Heart left ventricle (tissue), 16 donors: ENCODE measurements at regions not wholly inside any gene's neighbourhood (a gene's known extent, or its start where the extent isn't known, plus 50 kb on each side); places are given as distances from the start of the nearest gene placed in this dataset.

ENCODE experiments used
- ATAC-seq, 4 donors: fragments of 200-7000 bp; cut with Tn5 transposase; one replicate each; pipeline ENCODE4 v1.9.1; 2020 to 2022; ENCODE audit warnings: moderate library complexity in 4 of 4, mild to moderate bottlenecking in 3 of 4, moderate number of reproducible peaks in 1 of 4
- DNase-seq, 5 donors: peaks; one replicate each; pipeline ENCODE4 v3.0.0-alpha.2; 2020
- H3K27ac ChIP-seq, 12 donors: fragments of 200-600 bp; sonication (generic) in 4 of 12; one replicate each; pipeline versions ENCODE4 v1.5.0 to v1.8.0; 2016 to 2022; ENCODE audit warnings: mild to moderate bottlenecking in 2 of 12
- H3K27me3 ChIP-seq, 9 donors: fragments of 200-600 bp; sonication (generic) in 2 of 9; one replicate each; pipeline versions ENCODE4 v1.5.1 to v1.8.0; 2016 to 2022; ENCODE audit warnings: mild to moderate bottlenecking in 3 of 9
- H3K36me3 ChIP-seq, 9 donors: fragments of 200-600 bp; sonication (generic) in 2 of 9; one replicate each; pipeline versions ENCODE4 v1.5.0 to v1.8.0; 2018 to 2022; ENCODE audit warnings: mild to moderate bottlenecking in 2 of 9
- H3K4me1 ChIP-seq, 12 donors: fragments of 200-600 bp; sonication (generic) in 4 of 12; one replicate each; pipeline versions ENCODE4 v1.5.0 to v1.8.0; 2016 to 2022; ENCODE audit warnings: mild to moderate bottlenecking in 3 of 12
- H3K4me3 ChIP-seq, 12 donors: fragments of 200-600 bp; sonication (generic) in 4 of 12; one replicate each; pipeline versions ENCODE4 v1.5.0 to v1.8.0; 2017 to 2022; ENCODE audit warnings: mild to moderate bottlenecking in 9 of 12, moderate library complexity in 4 of 12
- H3K9me3 ChIP-seq, 12 donors: fragments of 200-600 bp; sonication (generic) in 4 of 12; one replicate each; pipeline versions ENCODE4 v1.5.0 to v1.8.0; 2016 to 2022; ENCODE audit warnings: mild to moderate bottlenecking in 1 of 12
- CTCF ChIP-seq, 12 donors: fragments of 200-600 bp; sonication (generic) in 4 of 12; IDR thresholded peaks; one replicate each; pipeline versions ENCODE4 v1.5.0 to v1.8.0; 2018 to 2022; ENCODE audit warnings: antibody characterized with exemption in 12 of 12, mild to moderate bottlenecking in 5 of 12
- POLR2A ChIP-seq, 2 donors: fragments of 450-650 bp; IDR thresholded peaks; one replicate each; pipeline ENCODE4 v1.6.1; 2017; ENCODE audit warnings: antibody characterized with exemption in 2 of 2, mild to moderate bottlenecking in 2 of 2, moderate library complexity in 2 of 2
- WGBS, 4 donors: extraction: QIAGEN DNeasy Blood & Tissue Kit in 2 of 4; methylation state at CpG; one replicate each; pipeline versions ENCODE4 v1.1.5 to v1.1.7; 2013 to 2018; 5-methylcytosine and 5-hydroxymethylcytosine counted together
- intact Hi-C, 10 donors: fragments of 100-400 bp; cut with DNase I; formaldehyde crosslinking; loops; one replicate each; pipeline versions ENCODE4 v1.11.1 to v1.14.2; 2022
- donor health status: ischemic (EF 13 %, LVEDD 7.1; RV severe dilation, severe dysfunction).
- donor health status: healthy with polysubstance abuse.
- donor health status: DM: no; HTN: yes; CAD: no.
- donor health status: DM: no; HTN: no; CAD: no.
- donor health status: ischemic (EF 25% LVEDD 6.9; RV normal size, moderate dysfunction).
- donor health status: ischemic (EF 25% LVEDD 5.7; RV mildly dilated, moderate dysfunction).
- donor health status: healthy.
- donor health status: DM: yes; HTN: yes; CAD: no.
- donor health status: ischemic (EF 35%, LVEDD 5.7; RV mildly dilated, moderate dysfunction).
- donor health status: nonischemic (EF 11% LVEDD 7.7; RV severe dilation, severe dysfunction).
- donor health status: DM: yes; HTN: yes; CAD: no.
- donor health status: PGD.
- donor health status: ischemic (EF 29% LVEDD 5.4; RV normal size, mild dysfunction).
- donor health status: nonischemic (EF 23%, LVEDD 6.1; RV moderate dilation, normal function).

- no peaks in the 10 kb centered on the region for H3K27me3 ChIP-seq
- no peak for DNase-seq
- no peak for ATAC-seq
- no peak overlapping the region for H3K4me3 ChIP-seq
- H3K9me3 ChIP-seq = peaks cover 0 to 9% (median under 1%) of the 10 kb centered on the region in 12 donors
- intact Hi-C loops = no loop called here
- no peaks in the 10 kb centered on the region for H3K4me1 ChIP-seq
- TF ChIP-seq CTCF (IDR thresholded peaks at IDR 0.05) = no peak
- TF ChIP-seq POLR2A (IDR thresholded peaks at IDR 0.05) = no peak
- no peak overlapping the region for H3K27ac ChIP-seq
- H3K36me3 ChIP-seq = no peaks in the 10 kb centered on the region
Measured at GRCh38 chr4:170413951-170414350, 324.2 kb upstream of the AADAT start.

GRCh38 chr4:170400361-170400760 is 310.6 kb upstream of the AADAT start:
- Histone ChIP-seq H3K9me3 (peaks cover 0 to 5% (median 0%) of the 10 kb centered on the region in 12 donors), H3K4me1 (no peaks in the 10 kb centered on the region), H3K27ac (no peak overlapping the region), H3K36me3 (no peaks in the 10 kb centered on the region), H3K4me3 (no peak overlapping the region), H3K27me3 (no peaks in the 10 kb centered on the region)
- DNase-seq = no peak
- intact Hi-C loops = no loop called here
- no peak for ATAC-seq
- 15 to 25% (median 20%) methylated on average over 1 of the region's 1 CpG for WGBS, 4 donors
- no peak for TF ChIP-seq CTCF (IDR thresholded peaks at IDR 0.05)
- TF ChIP-seq POLR2A (IDR thresholded peaks at IDR 0.05) = no peak

DNA sequence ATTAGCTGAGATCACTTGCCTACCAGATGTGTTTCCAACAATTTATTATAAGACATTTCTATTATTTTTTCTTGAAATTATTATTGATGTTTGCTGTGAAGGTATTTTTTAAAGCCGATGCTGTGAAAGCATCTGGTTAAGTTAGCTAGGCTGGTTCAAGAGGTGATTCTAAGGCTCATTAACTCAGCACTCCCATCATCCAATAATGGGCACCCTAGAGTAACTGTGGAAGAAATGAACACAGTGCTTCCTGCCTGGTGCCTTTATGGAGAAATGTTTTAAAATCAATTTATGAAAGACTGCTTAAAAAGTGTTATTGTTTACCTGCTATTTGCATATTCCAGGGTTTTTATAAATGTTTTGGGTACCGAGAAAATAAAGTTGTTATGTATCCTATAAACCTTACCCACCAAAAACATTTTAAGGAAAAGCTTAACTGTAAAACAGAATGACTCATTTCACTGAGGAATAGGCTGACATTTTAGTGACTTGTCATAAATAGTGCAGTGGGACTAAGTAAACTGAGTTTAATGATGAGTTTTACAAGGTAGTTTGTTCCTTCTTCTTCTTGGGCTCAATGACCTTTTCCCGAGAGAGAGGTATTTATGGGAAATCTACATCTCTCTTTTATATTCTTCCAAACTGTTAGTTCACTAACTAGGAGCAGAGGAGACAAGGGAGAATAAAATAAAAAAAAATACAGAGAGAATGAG is 310.0 kb upstream of the AADAT start:
- WGBS, 4 donors = 86 to 90% (median 88%) methylated on average over 3 of the region's 3 CpGs

DNA sequence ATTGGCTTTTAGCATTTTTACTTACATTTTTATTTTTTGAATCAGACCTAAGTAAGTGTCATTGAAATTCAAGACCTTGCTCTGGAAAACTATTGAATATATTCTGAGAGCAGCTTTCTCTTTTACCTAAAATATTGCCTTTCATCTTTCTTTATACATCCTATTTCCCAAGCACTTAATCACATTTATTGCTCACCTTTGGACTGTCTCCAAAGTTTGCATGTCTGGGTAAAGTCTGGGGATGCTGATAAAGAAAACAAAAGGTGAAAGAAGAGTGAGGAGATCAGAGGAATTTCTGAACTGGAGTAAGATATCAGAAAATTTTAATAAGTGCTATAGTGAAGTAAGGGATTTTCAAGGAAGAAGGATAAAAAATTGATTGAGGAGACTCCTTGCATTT is 308.5 kb upstream of the AADAT start:
- DNase-seq (no peak), ATAC-seq (no peak)
- Histone ChIP-seq H3K9me3 (peaks cover 0 to 5% (median 0%) of the 10 kb centered on the region in 12 donors), H3K4me1 (no peaks in the 10 kb centered on the region), H3K36me3 (no peaks in the 10 kb centered on the region), H3K27me3 (no peaks in the 10 kb centered on the region), H3K4me3 (no peak overlapping the region), H3K27ac (no peak overlapping the region)
- TF ChIP-seq CTCF (IDR thresholded peaks at IDR 0.05) = no peak
- TF ChIP-seq POLR2A (IDR thresholded peaks at IDR 0.05) = no peak
- intact Hi-C loops = no loop called here

More for the DNA sequence above, 310.0 kb upstream of the AADAT start:
- TF ChIP-seq POLR2A (IDR thresholded peaks at IDR 0.05) (no peak), CTCF (IDR thresholded peaks at IDR 0.05) (no peak)
- no peak overlapping the region for H3K27ac ChIP-seq
- no peaks in the 10 kb centered on the region for H3K36me3 ChIP-seq
- H3K27me3 ChIP-seq = no peaks in the 10 kb centered on the region
- no peak for DNase-seq
- H3K4me1 ChIP-seq = no peaks in the 10 kb centered on the region
- no peak overlapping the region for H3K4me3 ChIP-seq
- intact Hi-C loops = no loop called here
- H3K9me3 ChIP-seq = peaks cover 0 to 5% (median 0%) of the 10 kb centered on the region in 12 donors
- no peak for ATAC-seq
